ENCODE measurements at regions not wholly inside any gene's neighbourhood (a gene's known extent, or its start where the extent isn't known, plus 50 kb on each side); places are given as distances from the start of the nearest gene placed in this dataset.
"Not testable (repeated sequence)": the region's sequence is repeated elsewhere in the genome, so short reads cannot be mapped to it uniquely, and the experiment has no call there.

DNA sequence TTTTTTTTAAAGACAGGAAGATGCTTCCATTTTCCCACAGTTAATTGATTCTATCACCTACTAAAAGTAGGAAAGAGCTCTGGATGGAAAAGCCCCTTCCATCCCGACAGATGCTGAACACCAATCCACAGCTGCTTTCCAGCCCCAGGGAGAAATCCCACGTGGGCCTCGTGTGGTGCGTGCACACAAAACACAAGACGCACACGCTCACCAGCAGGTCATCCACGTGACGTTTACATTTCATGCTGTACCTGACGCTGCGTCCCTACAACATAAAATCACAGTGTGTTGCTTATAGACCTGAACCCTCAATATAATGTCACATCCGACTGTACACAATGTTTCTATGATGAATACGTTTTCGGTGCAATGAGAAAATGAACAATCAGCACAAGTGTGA, 50.2 kb upstream of the DACT2 start:
- DNase-seq (ENCODE audit: low read depth) = no peak

DNA sequence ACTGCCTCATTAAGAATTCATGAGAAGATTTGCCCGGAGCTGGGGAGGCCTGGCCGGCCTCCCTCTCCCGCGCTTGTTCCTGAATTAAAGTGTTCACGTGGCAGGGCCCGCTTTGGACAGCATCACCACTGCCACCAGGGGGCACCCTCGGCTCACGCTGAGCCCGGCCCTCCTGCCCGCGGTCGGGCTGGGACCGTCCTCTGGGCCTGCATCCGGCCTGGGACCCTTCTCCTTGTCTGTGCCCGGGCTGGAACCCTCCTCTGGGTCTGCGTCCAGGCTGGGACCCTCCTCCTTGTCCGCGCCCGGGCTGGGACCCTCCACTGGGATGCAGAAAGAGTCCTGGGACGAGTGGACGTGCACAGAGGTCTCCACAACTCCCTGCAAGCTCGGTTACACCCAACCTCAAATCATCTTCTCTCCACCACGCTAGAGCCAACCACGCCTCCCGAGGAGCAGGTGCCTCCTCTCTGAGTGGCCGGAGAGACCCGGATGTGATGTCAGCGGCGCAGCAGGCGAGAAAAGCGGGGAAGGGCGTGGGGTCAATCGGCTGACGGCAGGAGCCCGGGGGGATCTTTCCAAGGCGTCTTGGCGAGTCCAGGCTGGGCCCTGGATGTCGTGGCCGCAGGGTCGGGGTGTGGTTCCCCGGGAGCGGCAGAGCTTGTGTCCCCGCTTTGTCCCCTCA, 50.9 kb upstream of the DACT2 start:
- DNase-seq (ENCODE audit: low read depth) = peak; percentile 61

DNA sequence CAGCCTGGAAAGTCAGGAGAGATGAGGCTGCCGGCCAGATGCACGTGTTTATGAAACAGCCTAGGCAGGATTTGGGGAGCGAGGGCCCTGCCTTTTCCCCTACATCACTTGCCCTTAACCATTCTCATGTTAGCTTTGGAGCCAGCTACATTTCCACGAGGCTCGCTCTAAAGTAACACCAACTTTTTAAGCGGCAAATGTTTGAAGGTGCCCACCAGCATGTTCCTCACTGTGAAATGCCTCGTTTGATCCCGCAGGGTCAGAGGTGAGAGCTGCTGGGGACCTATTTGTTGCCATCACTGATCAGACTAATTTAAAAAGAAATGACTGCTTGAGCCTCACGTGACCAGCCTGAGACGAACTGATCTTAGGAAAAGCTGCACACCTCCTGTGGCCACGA, 51.6 kb upstream of the DACT2 start:
- DNase-seq (ENCODE audit: low read depth) = no peak

DNA sequence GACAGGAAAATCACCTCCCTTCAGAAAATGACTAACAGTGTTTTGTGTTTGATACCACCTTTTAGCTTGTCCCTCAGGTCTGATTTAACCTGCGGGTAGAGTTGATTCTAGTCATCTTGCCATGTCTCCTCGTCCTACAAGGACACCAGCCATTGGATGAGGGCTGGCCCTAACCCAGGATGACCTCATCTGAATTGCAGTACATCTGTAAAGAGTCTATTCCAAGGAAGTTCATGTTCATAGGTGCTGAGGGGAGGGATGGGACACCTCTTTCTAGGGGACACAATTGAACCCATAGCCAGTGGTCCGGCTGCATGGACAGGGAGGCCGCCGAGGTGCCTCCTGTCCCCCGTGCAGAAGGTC, 52.0 kb upstream of the DACT2 start:
- DNase-seq (ENCODE audit: low read depth) = no peak

GRCh38 chr6:168371981-168372711, 52.6 kb upstream of the DACT2 start:
- DNase-seq (ENCODE audit: low read depth) = no peak

GRCh38 chr6:168372889-168373288, 53.3 kb upstream of the DACT2 start:
- DNase-seq (ENCODE audit: low read depth) = no peak

DNA sequence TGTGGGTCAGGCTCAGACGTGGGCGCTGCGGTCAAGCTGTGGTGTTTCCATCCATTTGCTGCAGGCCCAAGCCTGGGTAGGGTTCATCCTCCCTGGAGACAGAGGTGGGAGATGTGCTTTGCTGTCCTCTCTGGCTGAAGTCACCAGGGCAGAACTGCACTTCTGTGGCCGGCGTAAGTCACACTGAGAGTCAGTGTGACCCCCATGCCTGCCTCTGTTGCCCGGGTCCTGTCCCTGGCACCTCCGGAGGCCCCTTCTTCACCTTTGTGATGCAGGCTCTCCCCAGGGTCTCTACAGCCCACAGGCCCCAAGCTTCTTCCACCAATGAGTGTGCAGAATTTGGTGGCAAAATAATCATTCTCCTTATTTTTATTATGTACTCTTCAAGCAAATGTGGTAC, 53.8 kb upstream of the DACT2 start:
- no peak for DNase-seq (ENCODE audit: low read depth)

- no peak for DNase-seq (ENCODE audit: low read depth)
Observed at GRCh38 chr6:168374051-168374502, 54.5 kb upstream of the DACT2 start.

DNA sequence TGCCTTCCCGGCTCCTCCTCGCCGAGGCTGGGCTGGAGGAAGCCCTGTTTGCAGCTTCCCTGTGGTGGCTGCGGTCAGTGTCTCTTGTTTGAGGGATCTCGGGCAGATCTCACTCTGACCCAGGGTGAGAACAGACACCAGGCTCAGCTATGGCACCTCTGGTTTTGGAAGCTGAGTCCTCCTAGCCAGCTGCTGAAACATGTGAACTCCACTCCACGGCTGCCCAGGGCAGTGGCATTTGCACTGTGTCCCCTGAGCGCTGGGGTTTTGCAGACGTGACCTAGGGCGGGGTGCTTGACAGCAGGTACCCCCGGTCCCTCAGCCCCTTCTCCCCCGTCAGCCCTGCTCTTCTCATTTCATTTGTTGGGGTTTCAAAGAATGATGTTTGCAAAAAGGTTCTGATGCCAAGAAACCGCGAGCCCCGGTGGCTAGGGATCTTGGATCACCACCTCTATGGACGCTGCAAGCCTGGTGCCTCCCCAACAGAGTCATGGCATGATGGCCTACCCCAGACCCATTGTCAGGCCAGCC, 55.0 kb upstream of the DACT2 start:
- DNase-seq (ENCODE audit: low read depth) = no peak

DNA sequence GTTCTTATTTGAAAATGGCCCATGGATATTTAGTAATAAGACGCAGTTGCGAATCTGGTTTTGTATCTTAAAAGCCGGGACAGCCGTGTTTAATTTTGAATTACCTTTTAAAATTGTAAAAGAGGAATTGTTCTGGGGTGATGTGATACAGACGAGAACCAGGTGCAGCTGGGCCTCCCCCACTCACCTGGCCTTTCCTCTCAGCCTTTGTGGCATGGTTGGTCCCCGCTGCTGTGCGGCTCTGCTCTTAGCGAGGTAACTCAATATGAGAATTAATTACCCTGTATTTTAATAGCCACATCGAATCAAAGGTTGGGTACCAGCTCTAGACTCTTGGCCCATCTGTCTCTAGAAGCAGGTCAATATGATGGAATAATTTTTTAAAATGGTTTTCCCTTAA, 56.5 kb upstream of the DACT2 start:
- DNase-seq (ENCODE audit: low read depth) = no peak

DNA sequence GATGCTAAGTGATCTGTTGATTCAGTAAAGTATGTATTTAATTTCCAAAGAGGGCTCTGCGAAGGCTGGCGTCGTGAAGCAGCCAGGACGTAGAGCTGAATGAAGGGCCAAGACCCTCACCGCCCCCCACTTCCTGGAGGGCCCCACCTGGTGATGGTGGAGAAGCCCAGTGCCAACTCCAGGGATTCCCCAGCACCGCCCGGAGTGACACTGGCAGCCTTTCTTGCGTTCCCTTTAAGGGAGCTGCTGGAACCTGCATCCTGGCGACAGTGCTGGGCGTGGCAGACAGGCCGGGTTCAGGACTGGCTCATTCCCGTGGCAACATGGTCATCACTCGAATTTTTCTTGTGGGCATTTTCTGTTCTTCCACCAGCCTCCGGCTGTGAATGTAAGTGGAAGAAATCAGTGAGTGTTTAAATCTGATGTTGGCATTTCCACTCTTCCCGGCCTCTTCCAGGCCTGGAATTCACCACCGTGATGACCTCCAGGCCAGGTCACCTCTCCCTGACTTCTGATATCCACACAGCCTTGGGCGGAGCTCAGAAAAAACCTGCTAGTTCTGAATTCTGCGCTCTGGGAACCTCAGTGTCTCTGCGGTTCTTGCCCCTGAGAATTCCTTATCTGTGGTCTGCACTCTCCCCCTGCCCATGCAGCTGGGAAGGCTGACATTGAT, 57.4 kb upstream of the DACT2 start:
- DNase-seq (ENCODE audit: low read depth) = no peak

DNA sequence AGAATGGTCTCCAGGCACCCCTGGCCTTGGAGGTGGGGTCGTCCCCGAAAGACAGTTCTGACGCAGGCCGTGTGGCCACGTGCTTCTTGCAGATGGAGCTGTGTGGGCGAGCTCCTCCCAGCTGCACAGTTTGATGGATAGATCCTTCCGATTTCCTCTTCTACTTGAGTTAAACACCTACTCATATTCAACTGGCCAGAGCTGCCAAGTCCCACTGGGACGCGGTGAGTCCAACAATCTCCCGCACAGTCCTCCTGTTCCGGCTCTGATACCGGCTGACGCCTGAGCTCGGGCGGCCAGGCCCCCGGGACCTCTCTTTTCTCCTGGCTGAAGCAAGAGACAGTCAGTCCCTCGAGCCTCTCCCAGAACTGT, 57.9 kb upstream of the DACT2 start:
- no peak for DNase-seq (ENCODE audit: low read depth)

DNA sequence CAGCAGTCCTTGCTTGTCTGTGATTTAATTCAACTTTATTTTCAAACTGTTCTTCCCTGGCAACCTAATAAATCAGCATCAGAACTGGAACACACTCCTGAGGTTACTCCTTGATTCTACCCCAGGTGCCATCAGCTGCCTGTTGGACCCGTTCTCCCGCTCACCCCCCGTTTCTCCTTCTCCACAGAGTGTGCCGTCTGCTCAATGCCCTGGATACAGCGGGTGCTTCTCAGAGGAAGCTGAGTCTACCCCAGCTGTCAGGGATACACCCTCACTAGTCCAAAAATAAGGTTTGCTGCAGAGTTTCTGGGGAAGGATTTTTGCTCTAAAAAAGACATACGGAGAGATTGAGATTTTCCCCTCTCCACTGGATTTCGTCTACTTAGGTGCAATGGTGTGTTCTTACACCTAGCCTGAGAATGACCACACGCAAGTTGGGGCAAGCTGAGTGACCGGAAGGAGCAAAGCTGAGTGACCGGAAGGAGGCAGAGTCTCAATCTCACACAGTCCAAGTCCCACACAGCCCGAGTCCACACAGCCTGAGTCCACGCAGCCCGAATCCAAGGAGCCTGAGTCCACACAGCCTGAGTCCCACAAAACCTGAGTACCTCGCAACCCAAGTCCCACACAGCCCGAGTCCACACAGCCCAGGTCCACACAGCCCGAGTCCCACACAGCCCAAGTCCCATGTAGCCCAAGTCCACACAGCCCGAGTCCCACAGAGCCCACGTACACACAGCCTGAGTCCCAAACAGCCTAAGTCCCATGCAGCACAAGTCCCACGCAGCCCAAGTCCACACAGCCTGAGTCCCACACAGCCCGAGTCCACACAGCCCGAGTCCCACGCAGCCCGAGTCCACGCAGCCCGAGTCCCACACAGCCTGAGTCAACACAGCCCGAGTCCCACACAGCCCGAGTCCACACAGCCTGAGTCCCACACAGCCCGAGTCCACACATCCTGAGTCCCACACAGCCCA, 58.6 kb upstream of the DACT2 start:
- no peak for DNase-seq (ENCODE audit: low read depth)

DNA sequence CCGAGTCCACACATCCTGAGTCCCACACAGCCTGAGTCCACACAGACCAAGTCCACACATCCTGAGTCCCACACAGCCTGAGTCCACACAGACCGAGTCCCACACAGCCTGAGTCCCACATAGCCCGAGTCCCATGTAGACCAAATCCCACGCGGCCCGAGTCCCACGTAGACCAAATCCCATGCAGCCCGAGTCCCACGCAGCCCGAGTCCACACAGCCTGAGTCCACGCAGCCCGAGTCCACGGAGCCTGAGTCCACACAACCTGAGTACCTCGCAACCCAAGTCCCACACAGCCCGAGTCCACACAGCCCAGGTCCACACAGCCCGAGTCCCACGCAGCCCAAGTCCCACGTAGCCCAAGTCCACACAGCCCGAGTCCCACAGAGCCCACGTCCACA, 60.0 kb upstream of the DACT2 start:
- not testable (repeated sequence) for DNase-seq (ENCODE audit: low read depth)

DNA sequence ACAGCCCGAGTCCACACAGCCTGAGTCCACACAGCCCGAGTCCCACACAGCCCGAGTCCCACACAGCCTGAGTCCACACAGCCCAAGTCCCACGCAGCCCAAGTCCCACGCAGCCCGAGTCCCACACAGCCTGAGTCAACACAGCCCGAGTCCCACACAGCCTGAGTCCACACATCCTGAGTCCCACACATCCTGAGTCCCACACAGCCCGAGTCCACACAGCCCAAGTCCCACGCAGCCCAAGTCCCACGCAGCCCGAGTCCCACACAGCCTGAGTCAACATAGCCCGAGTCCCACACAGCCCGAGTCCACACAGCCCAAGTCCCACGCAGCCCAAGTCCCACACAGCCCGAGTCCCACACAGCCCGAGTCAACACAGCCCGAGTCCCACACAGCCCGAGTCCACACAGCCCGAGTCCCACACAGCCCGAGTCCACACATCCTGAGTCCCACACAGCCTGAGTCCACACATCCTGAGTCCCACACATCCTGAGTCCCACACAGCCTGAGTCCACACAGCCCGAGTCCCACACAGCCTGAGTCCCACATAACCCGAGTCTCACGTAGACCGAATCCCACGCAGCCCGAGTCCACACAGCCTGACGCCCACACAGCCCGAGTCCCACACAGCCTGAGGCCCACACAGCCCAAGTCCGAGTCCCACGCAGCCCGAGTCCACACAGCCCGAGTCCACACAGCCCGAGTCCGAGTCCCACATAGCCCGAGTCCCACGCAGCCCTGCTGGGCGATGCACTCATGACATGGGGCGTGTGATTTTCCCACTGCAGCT, 60.6 kb upstream of the SMOC2 start:
- not testable (repeated sequence) for DNase-seq (ENCODE audit: low read depth)

DNA sequence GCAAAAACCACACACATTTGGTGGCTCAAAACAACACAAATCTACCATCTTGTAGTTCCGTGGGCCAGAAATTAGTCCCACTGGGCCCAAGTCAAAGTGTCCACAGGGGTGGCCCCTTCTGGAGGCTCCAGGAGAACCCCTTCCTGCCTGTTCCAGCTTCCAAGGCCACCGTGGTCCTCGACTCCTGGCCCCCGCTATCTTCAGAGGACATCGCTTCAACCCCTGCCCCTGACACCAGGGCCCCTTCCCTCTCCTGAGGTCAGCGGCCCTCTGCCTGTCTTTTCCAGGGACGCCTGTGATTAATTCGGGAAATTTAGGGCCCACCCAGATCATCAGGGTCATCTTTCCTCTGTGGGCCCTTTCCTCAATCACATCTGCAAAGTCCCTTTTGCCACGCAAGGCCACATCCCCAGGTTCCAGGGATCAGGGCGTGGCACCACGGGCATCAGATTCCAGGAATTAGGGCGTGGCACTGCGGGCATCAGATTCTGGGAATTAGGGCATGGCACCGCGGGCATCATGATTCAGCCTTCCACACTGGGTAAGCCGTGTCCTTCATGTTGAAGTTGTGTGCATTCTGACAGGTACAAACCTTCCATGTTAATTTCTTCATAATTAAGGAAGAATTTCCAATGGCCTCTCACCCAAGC, 59.9 kb upstream of the SMOC2 start:
- no peak for DNase-seq (ENCODE audit: low read depth)

DNA sequence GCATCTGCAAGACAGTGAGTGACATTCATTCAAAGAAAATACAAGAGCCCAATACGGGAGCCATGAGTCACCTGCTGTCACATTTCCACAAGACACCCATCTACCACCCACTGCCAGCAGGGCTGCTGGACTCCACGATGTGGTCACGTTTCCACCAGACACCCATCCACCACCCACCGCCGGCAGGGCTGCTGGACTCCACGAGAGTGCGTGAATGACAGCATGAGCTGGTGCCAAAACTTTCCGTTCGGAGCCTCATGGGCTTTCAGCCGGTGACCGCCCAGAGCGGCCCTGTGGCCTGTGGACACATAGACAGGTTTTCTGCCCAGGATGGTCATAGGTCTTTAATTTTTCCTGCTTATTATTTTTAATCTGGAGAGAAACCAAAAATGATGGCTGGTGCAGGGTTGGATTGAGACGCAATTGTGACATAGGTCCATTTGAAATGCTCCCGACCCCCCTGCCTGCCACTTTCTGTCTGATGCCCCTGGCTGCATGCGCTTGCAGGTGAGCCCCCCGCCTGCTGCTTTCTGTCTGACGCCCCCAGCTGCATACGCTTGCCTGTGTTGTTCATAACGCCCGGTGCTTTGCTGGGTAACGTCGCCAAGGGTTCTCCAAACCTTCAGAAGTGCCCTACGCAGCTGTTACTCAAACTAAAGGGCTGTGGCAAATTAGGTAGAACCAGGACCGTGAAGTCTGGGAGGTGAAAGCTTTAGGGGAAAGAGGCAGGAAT, 59.1 kb upstream of the SMOC2 start:
- no peak for DNase-seq (ENCODE audit: low read depth)

DNA sequence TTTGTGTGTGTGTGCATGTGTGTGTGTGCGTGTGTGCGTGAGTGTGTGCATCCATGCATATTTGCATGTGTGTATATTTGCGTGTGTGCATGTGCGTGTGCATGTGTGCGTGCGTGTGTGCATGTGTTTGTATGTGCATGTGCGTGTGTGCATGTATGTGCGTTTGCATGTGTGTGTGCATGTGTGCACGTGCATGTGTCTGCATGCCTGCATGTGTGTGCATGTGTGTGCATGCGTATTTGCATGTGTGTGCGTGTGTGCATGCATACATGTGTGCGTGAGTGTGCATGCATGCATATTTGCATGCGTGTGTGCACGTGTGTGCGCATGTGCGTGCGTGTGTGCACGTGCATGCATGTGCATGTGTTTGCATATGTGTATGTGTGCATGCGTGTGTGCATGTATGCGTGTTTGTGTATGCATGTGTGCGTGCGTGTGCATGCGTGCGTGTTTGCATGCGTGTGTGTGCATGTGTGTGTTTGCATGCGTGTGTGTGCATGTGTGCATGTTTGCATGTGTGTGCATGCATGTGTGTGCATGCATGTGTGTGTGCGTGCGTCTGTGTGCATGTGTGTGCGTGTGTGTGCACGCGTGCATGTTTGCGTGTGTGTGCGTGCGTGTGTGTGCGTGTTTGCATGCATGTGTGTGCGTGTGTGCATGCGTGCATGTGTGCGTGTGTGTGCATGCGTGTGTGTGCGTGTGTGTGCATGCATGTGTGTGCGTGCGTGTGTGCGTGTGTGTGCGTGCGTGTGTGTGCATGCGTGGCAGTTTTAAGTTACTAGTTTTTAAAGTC, 57.7 kb upstream of the SMOC2 start:
- DNase-seq (ENCODE audit: low read depth) = no peak
